GM23338 (cell line): ENCODE measurements at regions not wholly inside any gene's neighbourhood (a gene's known extent, or its start where the extent isn't known, plus 50 kb on each side); places are given as distances from the start of the nearest gene placed in this dataset.

Experiments
- ATAC-seq: fragments of 200-7000 bp; cut with Tn5 transposase; 3 replicates; pipeline ENCODE4 v1.9.1; 2020
- DNase-seq: peaks from one replicate; pipeline ENCODE4 v3.0.0-alpha.2; 2015; ENCODE audit warnings: low spot score
- H2AFZ ChIP-seq: fragments of 200-600 bp; sonication (generic); 2 replicates; pipeline ENCODE4 v1.8.0; 2016; ENCODE audit warnings: antibody characterized with exemption, mild to moderate bottlenecking, moderate library complexity
- H3F3A ChIP-seq: fragments of 200-600 bp; sonication (generic); replicated peaks from 2 replicates; pipeline ENCODE4 v1.8.0; 2017; ENCODE audit warnings: antibody characterized with exemption, mixed run types, low read depth
- H3K27ac ChIP-seq: fragments of 200-600 bp; sonication (generic); 2 replicates; pipeline ENCODE4 v1.6.1; 2016; ENCODE audit warnings: low read depth
- H3K27me3 ChIP-seq: fragments of 200-600 bp; sonication (generic); 2 replicates; pipeline ENCODE4 v1.8.0; 2016; ENCODE audit warnings: mild to moderate bottlenecking, mixed run types, moderate library complexity; ENCODE audit not compliant: insufficient read depth
- H3K36me3 ChIP-seq: fragments of 200-600 bp; sonication (generic); 2 replicates; pipeline ENCODE4 v1.8.0; 2016; ENCODE audit warnings: mild to moderate bottlenecking; ENCODE audit not compliant: insufficient read depth
- H3K4me1 ChIP-seq: fragments of 200-600 bp; sonication (generic); 2 replicates; pipeline ENCODE4 v1.8.0; 2016; ENCODE audit warnings: mild to moderate bottlenecking, moderate library complexity; ENCODE audit not compliant: insufficient read depth
- H3K4me2 ChIP-seq: fragments of 200-600 bp; sonication (generic); 2 replicates; pipeline ENCODE4 v1.7.1; 2017; ENCODE audit warnings: mixed run types
- H3K4me3 ChIP-seq: fragments of 200-600 bp; sonication (generic); 2 replicates; pipeline ENCODE4 v1.6.1; 2016; ENCODE audit warnings: mixed run types
- H3K79me2 ChIP-seq: fragments of 200-600 bp; sonication (generic); replicated peaks from 2 replicates; pipeline ENCODE4 v1.8.0; 2017; ENCODE audit warnings: mild to moderate bottlenecking; ENCODE audit not compliant: insufficient read depth
- H3K9me2 ChIP-seq: fragments of 200-600 bp; sonication (generic); 2 replicates; pipeline ENCODE4 v1.8.0; 2017; ENCODE audit not compliant: insufficient read depth
- H4K20me1 ChIP-seq: fragments of 200-600 bp; sonication (generic); replicated peaks from 2 replicates; pipeline ENCODE4 v1.8.0; 2017; ENCODE audit warnings: mild to moderate bottlenecking; ENCODE audit not compliant: insufficient read depth
- H3K27ac Mint-ChIP-seq: 2 replicates; pipeline ENCODE4 v1.8.0; 2020; ENCODE audit warnings: inconsistent platforms, mild to moderate bottlenecking, moderate library complexity, mixed read lengths
- H3K27me3 Mint-ChIP-seq: 3 replicates; pipeline ENCODE4 v1.8.0; 2022; ENCODE audit warnings: low read depth, mild to moderate bottlenecking, moderate library complexity, mixed read lengths, inconsistent platforms; ENCODE audit not compliant: insufficient read depth, poor library complexity
- H3K36me3 Mint-ChIP-seq: 3 replicates; pipeline ENCODE4 v1.8.0; 2021; ENCODE audit warnings: low read depth, mild to moderate bottlenecking, inconsistent platforms, moderate library complexity, mixed read lengths
- H3K4me1 Mint-ChIP-seq: 3 replicates; pipeline ENCODE4 v1.8.0; 2020; ENCODE audit warnings: mild to moderate bottlenecking, inconsistent platforms, mixed read lengths
- H3K4me3 Mint-ChIP-seq: 3 replicates; pipeline ENCODE4 v1.8.0; 2021; ENCODE audit warnings: moderate library complexity, mild to moderate bottlenecking, inconsistent platforms, mixed read lengths
- H3K9me3 Mint-ChIP-seq: 3 replicates; pipeline ENCODE4 v1.8.0; 2020; ENCODE audit warnings: moderate library complexity, mild to moderate bottlenecking, inconsistent platforms, mixed read lengths
- CREB1 ChIP-seq: fragments of 250-450 bp; sonication (Bioruptor Pico); IDR thresholded peaks from 2 replicates; pipeline ENCODE4 v1.5.0; 2020; ENCODE audit warnings: low read depth, mild to moderate bottlenecking, moderate library complexity
- CTCF ChIP-seq, 2 experiments: fragments of 200-600 bp in 1 of 2; sonication (generic) in 1 of 2; conservative IDR thresholded peaks; 2 replicates each; pipeline versions ENCODE4 v1.5.1 to v1.6.1; 2016 to 2017; ENCODE audit warnings: antibody characterized with exemption in 2 of 2, low read depth in 2 of 2, mild to moderate bottlenecking in 2 of 2, moderate library complexity in 1 of 2
- ETS1 ChIP-seq: IDR thresholded peaks from 2 replicates; pipeline ENCODE4 v1.6.1; 2016; ENCODE audit warnings: antibody characterized with exemption
- EZH2 ChIP-seq: fragments of 200-600 bp; sonication (generic); IDR thresholded peaks from one replicate; pipeline ENCODE4 v1.8.0; 2017; ENCODE audit warnings: antibody characterized with exemption, mild to moderate bottlenecking, low read depth; ENCODE audit not compliant: unreplicated experiment
- JUNB ChIP-seq: IDR thresholded peaks from one replicate; pipeline ENCODE4 v1.6.1; 2016; ENCODE audit warnings: antibody characterized with exemption; ENCODE audit not compliant: unreplicated experiment
- REST ChIP-seq: IDR thresholded peaks from one replicate; pipeline ENCODE4 v1.6.1; 2018; ENCODE audit warnings: antibody characterized with exemption; ENCODE audit not compliant: unreplicated experiment
- STAT1 ChIP-seq: IDR thresholded peaks from one replicate; pipeline ENCODE4 v1.6.1; 2016; ENCODE audit warnings: antibody characterized with exemption; ENCODE audit not compliant: unreplicated experiment
- ZNF114 ChIP-seq: fragments of 250-450 bp; sonication (Bioruptor Pico); IDR thresholded peaks from 2 replicates; pipeline ENCODE4 v1.5.0; 2020; ENCODE audit warnings: mild to moderate bottlenecking, moderate library complexity
- ZNF462 ChIP-seq: fragments of 250-450 bp; sonication (Bioruptor Pico); IDR thresholded peaks from 2 replicates; pipeline ENCODE4 v1.5.0; 2020; ENCODE audit warnings: mild to moderate bottlenecking, moderate library complexity

- TF ChIP-seq ETS1 = no peak
- TF ChIP-seq EZH2 = no peak
- no peak for TF ChIP-seq REST
- no peak for TF ChIP-seq ZNF114 (CRISPR knock-in tag)
- TF ChIP-seq CREB1 (CRISPR knock-in tag) = no peak
- no peak for TF ChIP-seq STAT1
- TF ChIP-seq JUNB = no peak
- no peak for TF ChIP-seq CTCF (conservative IDR thresholded peaks at IDR 0.05; ENCODE audit: low read depth in 2 of 2)
These were observed 51.9 kb upstream of the EXOC2 start (continued) for GRCh38 chr6:744666-745353.

GRCh38 chr6:743320-744096, 50.6 kb upstream of the EXOC2 start:
- no peak for TF ChIP-seq ZNF462 (CRISPR knock-in tag)
- no peak for TF ChIP-seq EZH2
- H3K27me3 ChIP-seq = no peaks in the 10 kb centered on the region
- no peak overlapping the region for H3K27ac Mint-ChIP-seq
- ATAC-seq (no peak), DNase-seq (no peak)
- H4K20me1 ChIP-seq = no peaks in the 10 kb centered on the region
- no peaks in the 10 kb centered on the region for H3K36me3 ChIP-seq
- no peaks in the 10 kb centered on the region for H3K36me3 Mint-ChIP-seq
- H3K27me3 Mint-ChIP-seq = no peaks in the 10 kb centered on the region
- no peaks in the 10 kb centered on the region for H3K9me3 Mint-ChIP-seq
- no peaks in the 10 kb centered on the region for H3F3A ChIP-seq
- no peak overlapping the region for H3K4me2 ChIP-seq
- H3K79me2 ChIP-seq = no peaks in the 10 kb centered on the region
- no peak overlapping the region for H2AFZ ChIP-seq
- H3K4me3 ChIP-seq = no peak overlapping the region
- peaks cover 7% of the 10 kb centered on the region; the same call in 1 of the 2 replicates for H3K9me2 ChIP-seq
- H3K4me1 ChIP-seq = no peaks in the 10 kb centered on the region
- H3K4me3 Mint-ChIP-seq = no peak overlapping the region
- no peaks in the 10 kb centered on the region for H3K4me1 Mint-ChIP-seq
- no peak overlapping the region for H3K27ac ChIP-seq
